Retinal pigment epithelial cell (primary cell): ENCODE measurements at regions not wholly inside any gene's neighbourhood (a gene's known extent, or its start where the extent isn't known, plus 50 kb on each side); places are given as distances from the start of the nearest gene placed in this dataset.

Experiments
- DNase-seq: peaks from one replicate; pipeline ENCODE4 v3.0.0-alpha.2; 2010; ENCODE audit warnings: low read depth
- H3K4me3 ChIP-seq: 2 replicates; pipeline ENCODE4 v1.5.1; 2011; ENCODE audit warnings: mild to moderate bottlenecking, low read length, control low read depth, moderate library complexity
- CTCF ChIP-seq: conservative IDR thresholded peaks from 2 replicates; pipeline ENCODE4 v1.5.1; 2011; ENCODE audit warnings: low read depth, low read length, control low read depth, inconsistent platforms

- H3K4me3 ChIP-seq: no peak overlapping the region
- no peak for DNase-seq
- no peak for TF ChIP-seq CTCF
These were observed 283.7 kb upstream of the RTL1 start for GRCh38 chr14:101186992-101187815.

GRCh38 chr14:101187816-101188570 lies 284.5 kb upstream of the RTL1 start:
- H3K4me3 ChIP-seq: no peak overlapping the region
- DNase-seq: no peak
- TF ChIP-seq CTCF: no peak

- TF ChIP-seq CTCF: no peak
- no peak overlapping the region for H3K4me3 ChIP-seq
- no peak for DNase-seq
These were observed 285.0 kb upstream of the RTL1 start for GRCh38 chr14:101188571-101188915.

- no peak for DNase-seq
- H3K4me3 ChIP-seq: no peak overlapping the region
- TF ChIP-seq CTCF: no peak
These were observed 285.7 kb upstream of the RTL1 start for GRCh38 chr14:101189266-101189665.

GRCh38 chr14:101189962-101190560 lies 286.5 kb upstream of the RTL1 start:
- no peak overlapping the region for H3K4me3 ChIP-seq
- no peak for TF ChIP-seq CTCF
- no peak for DNase-seq

GRCh38 chr14:101191101-101191720 lies 287.7 kb upstream of the RTL1 start:
- no peak for DNase-seq
- H3K4me3 ChIP-seq: no peak overlapping the region
- no peak for TF ChIP-seq CTCF
